IPS-NIHi7 (cell line): ENCODE measurements at regions not wholly inside any gene's neighbourhood (a gene's known extent, or its start where the extent isn't known, plus 50 kb on each side); places are given as distances from the start of the nearest gene placed in this dataset.

Experiments used
- DNase-seq: peaks from one replicate; pipeline ENCODE4 v3.0.0; 2012; ENCODE audit warnings: mixed read lengths; ENCODE audit errors: extremely low spot score

DNA sequence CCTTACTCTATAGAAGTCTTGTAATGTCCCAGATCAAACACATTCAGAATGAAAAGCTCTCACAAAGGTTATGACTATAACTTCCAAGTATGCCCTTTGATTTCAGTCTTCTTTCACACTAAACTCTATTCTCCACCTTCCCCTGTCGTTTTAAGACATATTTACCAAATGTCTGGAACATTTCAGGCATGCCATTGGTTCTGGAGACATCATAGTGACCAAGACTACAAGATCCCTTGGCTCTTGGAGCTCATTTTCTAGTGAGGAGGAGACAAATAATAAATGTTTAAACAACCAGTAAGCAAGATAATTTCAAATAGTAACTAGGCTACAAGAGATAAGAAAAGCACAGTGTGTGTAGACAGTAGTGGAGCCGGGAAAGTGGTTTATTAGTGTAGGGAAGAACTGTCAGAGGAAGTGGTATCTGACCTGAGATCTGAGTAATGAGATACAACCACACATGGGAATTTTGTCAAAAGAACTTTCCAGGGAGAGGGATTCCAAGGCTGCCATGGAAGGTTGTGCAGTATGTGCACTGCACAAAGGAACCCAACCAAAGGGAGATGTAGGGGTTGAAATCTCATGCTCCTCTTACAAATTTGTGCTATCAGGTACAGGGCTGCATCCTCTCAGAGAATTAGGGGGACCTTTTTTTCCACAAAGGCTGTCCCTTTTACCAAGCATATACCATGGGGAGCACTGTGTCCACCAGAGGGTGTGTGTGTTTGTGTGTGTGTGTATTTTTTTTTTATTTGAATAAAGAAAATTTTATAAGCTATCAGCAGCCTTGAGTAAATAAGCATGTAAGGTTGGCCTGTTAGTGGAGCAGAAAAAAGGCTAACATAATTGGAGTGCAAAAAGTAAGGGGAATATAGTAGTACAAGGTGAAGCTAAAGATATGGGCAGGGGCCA is 1279.1 kb upstream of the WWC1 start:
- no peak for DNase-seq

- DNase-seq, result no peak
Measured at GRCh38 chr5:167014401-167015056, 1276.9 kb upstream of the WWC1 start.

DNA sequence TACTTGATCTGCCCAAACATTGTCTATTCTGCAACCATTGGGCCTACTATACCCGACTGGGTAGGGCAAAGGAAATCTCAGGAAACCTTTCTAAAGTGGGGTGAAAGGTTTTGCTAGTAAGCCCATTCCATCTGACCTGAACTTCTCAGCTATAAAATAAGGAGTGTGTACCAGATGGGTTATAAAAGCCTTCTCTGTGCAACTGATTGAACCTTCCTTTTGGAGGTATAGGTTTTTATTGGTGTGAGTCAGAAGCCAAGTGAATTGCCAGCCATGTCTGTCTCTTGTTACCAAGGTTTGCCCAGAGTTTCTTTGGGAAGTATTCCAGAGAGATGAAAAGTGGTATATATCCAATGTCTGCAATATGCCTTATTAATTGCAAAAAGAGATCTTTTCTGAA is 1271.0 kb upstream of the WWC1 start:
- DNase-seq, result no peak

DNA sequence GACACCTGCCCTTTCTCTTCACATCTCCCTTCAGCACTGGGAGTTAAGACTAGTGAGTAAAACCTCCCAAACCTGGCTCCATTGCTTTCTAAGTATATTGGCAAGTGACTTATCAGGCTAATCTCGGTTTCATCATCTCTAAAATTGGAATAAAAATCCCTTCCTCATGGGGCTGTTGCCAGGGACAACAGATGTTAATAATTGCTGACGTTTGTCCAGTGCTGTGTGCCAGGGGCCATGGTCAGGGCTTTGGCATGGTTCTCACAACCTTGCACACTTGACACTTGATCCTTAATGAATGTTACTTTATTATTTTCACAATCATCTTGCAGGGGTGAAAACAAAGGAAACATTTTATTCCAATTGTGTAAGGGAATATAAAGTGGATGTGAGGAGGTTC is 1262.0 kb upstream of the WWC1 start:
- no peak for DNase-seq

DNA sequence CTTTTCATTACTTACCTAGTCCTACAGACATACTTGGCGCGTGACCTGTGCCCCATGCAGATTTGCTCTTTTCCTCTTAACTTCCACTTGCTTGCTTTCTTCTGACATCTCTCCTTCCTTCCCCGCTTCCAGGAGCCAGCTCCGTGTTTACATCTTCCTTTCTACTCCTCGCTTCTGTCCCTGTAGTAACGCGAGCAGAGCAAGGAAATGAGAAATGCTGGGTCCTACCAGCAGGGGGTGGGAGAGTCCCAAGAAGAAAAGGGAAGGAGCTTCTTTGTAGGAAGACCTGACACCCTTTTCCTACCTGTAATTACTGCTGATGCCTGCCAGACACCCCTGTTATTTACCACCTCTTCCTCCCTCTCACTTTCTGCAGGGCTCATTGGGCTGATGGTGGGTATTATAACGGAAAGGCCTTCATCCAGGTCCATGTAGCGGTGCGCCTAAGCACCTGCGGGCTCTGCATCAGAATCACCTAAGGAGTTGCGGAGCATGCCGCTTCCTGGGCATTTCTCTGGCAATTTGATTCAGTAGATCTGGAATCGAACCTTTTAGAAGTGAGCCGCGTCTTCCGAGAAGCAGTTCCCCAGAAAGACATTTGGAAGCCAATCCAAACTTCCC is 1260.8 kb upstream of the WWC1 start:
- DNase-seq, result peak; percentile 66

- no peak for DNase-seq
Measured at GRCh38 chr5:167036585-167036984, 1254.9 kb upstream of the WWC1 start.

GRCh38 chr5:167049043-167049663 is 1242.3 kb upstream of the WWC1 start:
- peak; percentile 33 for DNase-seq

DNA sequence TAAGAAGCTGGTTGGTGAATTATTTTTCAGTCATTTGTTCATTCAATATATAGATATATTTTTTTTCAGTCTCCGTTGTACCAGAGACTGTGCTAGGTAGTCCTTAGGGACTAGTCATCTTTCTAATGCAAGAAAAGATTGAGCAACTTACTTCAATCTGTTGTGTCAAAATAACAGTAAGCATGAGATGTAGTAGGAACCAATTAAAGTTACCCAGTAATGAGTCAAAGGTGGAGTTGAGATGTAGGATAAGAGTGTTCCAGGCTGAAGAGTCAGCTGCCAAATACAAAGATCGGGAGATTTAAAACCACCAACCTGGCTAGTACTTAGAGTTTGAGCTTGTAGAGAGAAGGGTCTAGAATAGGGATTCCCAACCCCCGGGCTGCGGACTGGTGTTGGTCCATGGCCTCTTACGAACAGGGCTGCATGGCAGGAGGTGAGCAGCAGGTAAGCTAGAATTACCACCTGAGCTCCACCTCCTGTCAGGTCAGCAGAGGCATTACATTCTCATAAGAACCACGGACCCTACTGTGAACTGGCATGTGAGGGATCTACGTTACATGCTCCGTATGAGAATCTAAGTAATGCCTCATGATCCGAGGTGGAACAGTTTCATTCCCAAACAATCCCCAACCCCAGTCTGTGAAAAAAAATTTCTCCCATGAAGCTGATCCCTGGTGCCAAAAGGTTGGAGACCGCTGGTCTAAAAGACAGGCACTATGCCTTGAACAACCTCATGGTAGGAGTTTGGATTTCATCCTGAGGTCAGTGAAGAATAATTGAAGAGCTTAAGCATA is 1241.5 kb upstream of the WWC1 start:
- DNase-seq, result no peak

DNA sequence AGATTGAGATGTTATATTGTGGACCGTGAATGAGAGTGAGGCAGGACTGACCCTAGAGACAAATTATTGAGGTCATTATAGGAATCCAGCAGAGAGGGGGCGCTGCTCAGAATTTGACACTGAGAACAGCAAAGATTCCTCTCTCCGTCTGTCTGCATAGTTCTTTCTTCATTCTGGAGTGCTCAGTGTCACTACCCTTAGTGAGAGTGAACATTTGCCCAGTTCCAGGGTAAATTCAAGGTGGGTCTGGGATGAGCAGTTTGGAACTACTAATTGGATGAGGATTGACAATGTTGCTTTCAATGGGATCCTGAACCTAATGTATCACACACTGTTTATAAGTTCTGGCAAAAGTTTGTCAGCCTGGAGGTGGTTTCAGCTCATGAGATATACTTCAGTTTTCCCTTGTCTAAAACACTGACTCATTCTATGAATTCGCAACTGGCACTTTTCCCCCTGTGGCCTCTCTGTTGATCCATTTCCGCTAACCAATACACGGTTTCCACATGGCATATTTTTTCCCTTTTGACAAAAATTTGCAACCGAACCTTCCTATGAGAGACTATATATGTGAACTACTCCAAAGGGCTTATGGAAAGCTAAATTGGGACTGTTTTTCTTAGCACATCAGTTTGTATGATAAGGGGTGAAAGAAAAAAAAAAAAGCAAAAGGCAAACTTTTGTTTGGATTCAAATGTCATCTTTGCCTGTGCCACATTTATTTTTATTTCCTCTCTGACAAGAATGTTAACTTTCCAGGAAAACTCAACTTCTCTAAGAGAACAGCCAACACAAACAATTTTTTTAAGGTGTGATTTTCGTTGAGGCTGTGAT is 1240.7 kb upstream of the WWC1 start:
- peak; percentile 44 for DNase-seq

DNA sequence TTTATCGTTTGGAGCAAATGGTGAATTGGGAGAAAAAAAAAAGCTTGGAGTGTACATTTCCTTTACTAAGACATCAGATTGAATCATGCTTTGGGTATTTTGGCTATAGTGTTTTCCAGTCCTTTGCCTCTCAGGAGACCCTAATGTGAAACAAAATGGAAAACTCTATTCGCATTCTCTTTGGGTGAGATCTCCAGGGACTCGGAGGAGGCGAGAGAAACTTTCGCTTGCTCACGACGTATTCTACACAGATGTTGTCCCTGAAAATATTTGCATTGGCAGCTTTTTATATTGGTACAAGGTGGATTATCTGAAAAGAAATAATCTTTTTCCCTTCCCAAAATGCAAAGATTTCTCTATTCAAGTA is 1240.1 kb upstream of the WWC1 start:
- no peak for DNase-seq

- no peak for DNase-seq
Measured at GRCh38 chr5:167052791-167053190, 1238.7 kb upstream of the WWC1 start.

DNA sequence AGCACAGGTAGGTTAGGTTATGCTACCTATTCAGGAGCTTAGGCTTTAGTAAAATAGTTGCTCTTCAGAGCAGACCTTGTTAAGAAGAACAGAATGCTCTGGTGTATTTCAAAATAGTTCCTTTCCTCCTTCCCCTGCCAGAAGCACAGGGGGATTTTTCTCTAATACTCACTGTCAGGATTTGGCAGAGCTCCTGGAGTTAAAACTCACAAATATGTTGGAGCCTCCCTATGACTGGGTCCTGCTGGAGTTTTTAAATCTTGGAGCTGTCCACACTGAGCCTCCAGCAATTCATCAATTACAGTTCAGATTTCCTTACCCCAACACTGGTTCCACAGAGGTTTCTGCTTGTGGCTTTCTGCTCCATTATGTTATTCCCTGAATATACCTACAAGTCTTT is 1233.8 kb upstream of the WWC1 start:
- DNase-seq, result no peak

GRCh38 chr5:167061695-167062094 is 1229.8 kb upstream of the WWC1 start:
- no peak for DNase-seq

DNA sequence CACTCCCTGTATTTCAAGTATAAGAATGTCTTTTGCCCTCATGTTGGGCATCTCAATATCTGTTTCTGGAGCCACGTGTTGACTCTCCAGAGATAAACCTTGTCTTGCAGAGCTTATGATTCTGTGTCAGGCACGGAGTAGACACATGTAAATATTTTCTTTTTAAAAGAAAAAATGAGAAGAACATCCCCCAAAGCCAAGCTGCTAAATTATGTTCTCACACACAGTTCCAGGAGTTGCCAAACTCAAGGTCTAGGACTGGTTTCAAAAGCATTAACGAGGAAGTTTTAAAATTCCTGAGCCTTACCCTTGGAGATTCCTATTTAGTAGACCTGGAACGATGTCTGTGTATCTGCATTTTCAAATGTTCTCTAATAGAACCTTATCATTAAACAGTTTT is 1228.3 kb upstream of the WWC1 start:
- DNase-seq, result no peak

- no peak for DNase-seq
Measured at GRCh38 chr5:167063788-167064187, 1227.7 kb upstream of the WWC1 start.

DNA sequence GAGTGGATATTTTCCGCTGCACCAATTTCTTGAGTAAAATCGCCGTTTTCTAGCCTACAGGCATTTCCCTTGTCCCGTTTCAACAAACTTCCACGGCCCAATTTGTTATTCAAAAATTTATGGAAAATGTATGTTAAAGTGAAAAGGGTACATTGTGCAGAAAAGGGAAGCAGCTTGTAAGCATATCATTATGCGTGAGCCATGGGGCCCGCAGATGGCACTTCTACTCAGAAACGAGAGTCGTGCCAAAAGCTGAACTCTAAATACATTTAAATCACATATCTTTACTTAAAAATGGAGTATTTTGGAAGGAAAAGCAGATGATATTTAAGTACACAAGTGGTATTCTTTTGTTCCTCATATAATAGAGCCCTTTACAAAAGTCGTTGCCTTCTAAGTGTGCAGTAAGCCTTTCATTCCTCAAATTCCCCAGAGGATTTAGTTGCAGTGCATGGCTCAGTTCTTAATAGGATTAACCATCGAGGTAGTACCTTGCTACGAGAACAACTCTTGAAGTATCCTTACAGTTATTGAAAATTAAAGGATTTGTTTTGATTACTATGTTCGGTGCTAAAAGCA is 1227.2 kb upstream of the WWC1 start:
- peak; percentile 15 for DNase-seq

DNA sequence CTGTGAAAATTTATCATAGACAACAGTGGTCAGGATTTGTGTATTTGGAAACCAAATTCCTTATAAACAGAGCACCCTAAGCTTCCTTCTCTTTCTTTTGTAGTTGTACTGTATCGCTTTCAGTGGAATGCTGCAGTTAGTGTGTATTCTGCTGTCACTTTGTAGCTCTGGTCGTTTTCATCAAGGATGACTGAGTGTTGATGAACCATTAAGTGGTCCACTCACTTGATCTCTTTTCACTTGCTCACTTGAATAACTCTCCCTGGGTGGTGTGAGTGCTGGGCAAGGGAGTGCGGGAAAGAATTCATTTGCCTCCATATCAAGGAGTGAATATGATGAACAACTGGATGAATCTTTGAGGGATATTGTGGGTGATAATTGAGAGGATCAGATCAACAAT is 1225.7 kb upstream of the WWC1 start:
- no peak for DNase-seq

GRCh38 chr5:167071981-167072610 is 1219.3 kb upstream of the WWC1 start:
- DNase-seq, result no peak

GRCh38 chr5:167081561-167081960 is 1209.9 kb upstream of the WWC1 start:
- no peak for DNase-seq

DNA sequence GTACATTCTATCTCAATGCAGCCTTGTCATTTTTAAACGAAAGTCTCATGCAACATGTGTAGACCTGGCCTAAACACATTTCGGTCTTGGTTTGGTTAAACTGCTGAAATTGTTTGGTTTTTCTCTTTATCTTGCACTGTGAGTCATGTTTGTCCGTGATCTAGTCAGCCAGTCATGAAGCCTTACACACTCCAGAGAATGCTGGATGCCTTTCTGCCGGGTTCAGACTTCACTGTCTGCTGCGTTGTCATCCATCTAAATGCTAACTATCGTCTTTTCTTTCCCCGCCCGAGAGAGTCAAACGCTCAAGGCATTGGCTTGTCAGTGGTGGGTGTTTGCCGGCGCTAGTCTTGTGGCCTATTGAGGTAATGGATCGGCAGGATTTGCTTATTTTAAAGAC is 1194.6 kb upstream of the WWC1 start:
- DNase-seq, result peak; percentile 15
